A673 (cell line): ENCODE measurements at regions not wholly inside any gene's neighbourhood (a gene's known extent, or its start where the extent isn't known, plus 50 kb on each side); places are given as distances from the start of the nearest gene placed in this dataset.

Source experiments
- CTCF ChIP-seq: fragments of 300-800, 200-600 bp; sonication (generic); conservative IDR thresholded peaks from 2 replicates; pipeline ENCODE4 v1.5.1; 2017; ENCODE audit warnings: low read depth, mild to moderate bottlenecking, antibody characterized with exemption, low read length, moderate library complexity, mixed read lengths
- EZH2 ChIP-seq: fragments of 200-600 bp; sonication (generic); IDR thresholded peaks from 2 replicates; pipeline ENCODE4 v1.6.1; 2017; ENCODE audit warnings: borderline replicate concordance, low read depth, mild to moderate bottlenecking, mixed read lengths, antibody characterized with exemption, low read length; ENCODE audit not compliant: poor library complexity, severe bottlenecking

DNA sequence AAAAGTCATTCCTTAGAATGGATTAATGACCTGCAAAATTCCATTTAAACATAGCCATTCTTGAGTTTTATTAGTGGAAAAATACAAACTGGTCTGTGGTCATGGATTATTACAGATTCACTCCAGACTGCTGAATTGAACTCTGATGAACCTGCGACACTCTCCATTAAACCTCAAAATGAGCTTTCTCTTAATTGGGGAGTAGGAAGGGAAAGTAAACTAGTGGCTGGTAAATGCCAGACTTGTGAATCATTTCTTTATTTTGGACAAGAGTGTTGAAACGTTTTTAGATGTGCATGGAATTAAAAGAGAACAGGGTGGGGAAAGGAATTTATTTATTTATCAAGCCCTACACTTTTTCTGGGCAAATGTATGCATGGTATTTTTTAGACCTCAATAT, 321.2 kb upstream of the FANCL start:
- TF ChIP-seq CTCF (no peak), EZH2 (no peak)
